Thoracic aorta (tissue), 2 donors: ENCODE measurements at regions not wholly inside any gene's neighbourhood (a gene's known extent, or its start where the extent isn't known, plus 50 kb on each side); places are given as distances from the start of the nearest gene placed in this dataset.

Source experiments
- ATAC-seq: fragments of 150-250 bp; one replicate; pipeline ENCODE4 v1.8.0; 2017; ENCODE audit warnings: low read depth; ENCODE audit not compliant: insufficient number of reproducible peaks, low FRiP score
- DNase-seq: peaks from one replicate; pipeline ENCODE4 v3.0.0-alpha.2; 2020; ENCODE audit warnings: low spot score
- H3K27ac ChIP-seq, 2 donors: fragments of 200-600 bp; sonication (generic); 1 replicate in 1 of 2; 2 replicates in 1 of 2; pipeline ENCODE4 v1.5.1; 2016; ENCODE audit warnings: mild to moderate bottlenecking in 2 of 2, moderate library complexity in 2 of 2
- H3K27me3 ChIP-seq: fragments of 200-600 bp; sonication (generic); replicated peaks from 2 replicates; pipeline ENCODE4 v1.6.0; 2016; ENCODE audit warnings: mild to moderate bottlenecking; ENCODE audit not compliant: insufficient read depth
- H3K36me3 ChIP-seq: fragments of 200-600 bp; sonication (generic); one replicate; pipeline ENCODE4 v1.5.1; 2016
- H3K4me1 ChIP-seq, 2 donors: fragments of 200-600 bp; sonication (generic); 1 replicate in 1 of 2; 2 replicates in 1 of 2; pipeline versions ENCODE4 v1.5.1 to v1.6.0; 2016; ENCODE audit warnings: low read depth in 2 of 2, mild to moderate bottlenecking in 1 of 2; ENCODE audit not compliant: control insufficient read depth in 1 of 2
- H3K4me3 ChIP-seq: fragments of 200-600 bp; sonication (generic); 2 replicates; pipeline ENCODE4 v1.5.1; 2016; ENCODE audit warnings: mild to moderate bottlenecking
- H3K9me3 ChIP-seq: fragments of 200-600 bp; sonication (generic); 2 replicates; pipeline ENCODE4 v1.5.1; 2016
- TF ChIP-seq, protein P1 (sequence below): fragments of 200-600 bp; sonication (generic); IDR thresholded peaks from one replicate; pipeline ENCODE4 v1.5.1; 2019; ENCODE audit warnings: antibody characterized with exemption

DNA sequence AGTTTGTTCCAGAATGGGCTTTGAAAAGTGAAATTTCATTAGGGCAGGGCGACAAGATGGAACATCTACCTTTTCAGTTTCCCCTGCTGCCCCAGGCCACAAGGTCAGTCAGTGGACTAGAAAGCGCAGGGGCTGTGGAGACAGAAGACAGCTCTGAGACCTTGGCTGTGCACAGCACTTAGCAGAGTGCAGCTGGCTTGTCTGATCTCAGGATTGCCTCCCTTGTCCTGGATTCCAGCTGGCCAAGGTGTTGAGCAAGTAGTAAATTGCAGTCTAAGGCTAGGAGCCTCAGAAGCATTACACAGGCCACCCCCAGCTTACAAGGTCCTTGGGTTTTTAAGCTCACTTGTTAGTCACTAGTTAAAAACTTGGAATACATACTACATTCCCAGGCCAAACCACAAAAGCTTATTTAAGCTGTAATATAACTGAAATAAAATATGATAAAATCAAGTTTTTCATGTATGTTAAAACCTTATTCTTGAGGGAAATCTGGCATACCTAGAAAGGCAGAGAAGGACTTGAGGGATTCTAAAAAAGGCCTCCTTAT is 67.3 kb upstream of the NPY start:
- ATAC-seq (no peak), DNase-seq (no peak)
- H3K9me3 ChIP-seq: no peaks in the 10 kb centered on the region
- H3K4me1 ChIP-seq: no peaks in the 10 kb centered on the region
- TF ChIP-seq, protein P1, sequence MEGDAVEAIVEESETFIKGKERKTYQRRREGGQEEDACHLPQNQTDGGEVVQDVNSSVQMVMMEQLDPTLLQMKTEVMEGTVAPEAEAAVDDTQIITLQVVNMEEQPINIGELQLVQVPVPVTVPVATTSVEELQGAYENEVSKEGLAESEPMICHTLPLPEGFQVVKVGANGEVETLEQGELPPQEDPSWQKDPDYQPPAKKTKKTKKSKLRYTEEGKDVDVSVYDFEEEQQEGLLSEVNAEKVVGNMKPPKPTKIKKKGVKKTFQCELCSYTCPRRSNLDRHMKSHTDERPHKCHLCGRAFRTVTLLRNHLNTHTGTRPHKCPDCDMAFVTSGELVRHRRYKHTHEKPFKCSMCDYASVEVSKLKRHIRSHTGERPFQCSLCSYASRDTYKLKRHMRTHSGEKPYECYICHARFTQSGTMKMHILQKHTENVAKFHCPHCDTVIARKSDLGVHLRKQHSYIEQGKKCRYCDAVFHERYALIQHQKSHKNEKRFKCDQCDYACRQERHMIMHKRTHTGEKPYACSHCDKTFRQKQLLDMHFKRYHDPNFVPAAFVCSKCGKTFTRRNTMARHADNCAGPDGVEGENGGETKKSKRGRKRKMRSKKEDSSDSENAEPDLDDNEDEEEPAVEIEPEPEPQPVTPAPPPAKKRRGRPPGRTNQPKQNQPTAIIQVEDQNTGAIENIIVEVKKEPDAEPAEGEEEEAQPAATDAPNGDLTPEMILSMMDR: no peak
- no peaks in the 10 kb centered on the region for H3K27me3 ChIP-seq
- no peak overlapping the region for H3K4me3 ChIP-seq
- no peak overlapping the region for H3K27ac ChIP-seq
- no peaks in the 10 kb centered on the region for H3K36me3 ChIP-seq

DNA sequence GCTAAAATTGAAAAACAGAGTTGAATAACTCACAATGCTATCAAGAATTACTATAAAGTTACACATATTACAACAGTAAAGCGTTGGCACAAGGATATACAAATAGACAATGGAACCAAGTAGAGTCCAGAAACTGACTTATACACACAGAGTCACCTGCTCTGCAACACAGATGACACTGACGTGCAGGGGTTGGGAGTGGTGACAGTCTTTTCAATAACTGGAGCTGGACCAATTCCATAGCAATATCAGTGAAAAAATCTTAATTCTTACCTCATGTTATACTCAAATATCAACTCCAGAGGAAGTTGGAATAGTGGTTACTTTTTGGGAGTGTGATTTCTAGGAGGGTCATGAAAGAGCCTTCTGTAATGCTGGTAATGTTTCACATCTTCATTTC is 62.5 kb upstream of the NPY start:
- no peaks in the 10 kb centered on the region for H3K27me3 ChIP-seq
- no peak overlapping the region for H3K27ac ChIP-seq
- H3K4me3 ChIP-seq: no peak overlapping the region
- DNase-seq: no peak
- no peaks in the 10 kb centered on the region for H3K9me3 ChIP-seq
- no peaks in the 10 kb centered on the region for H3K36me3 ChIP-seq
- H3K4me1 ChIP-seq: no peaks in the 10 kb centered on the region
- TF ChIP-seq, protein P1: no peak
- ATAC-seq: no peak

DNA sequence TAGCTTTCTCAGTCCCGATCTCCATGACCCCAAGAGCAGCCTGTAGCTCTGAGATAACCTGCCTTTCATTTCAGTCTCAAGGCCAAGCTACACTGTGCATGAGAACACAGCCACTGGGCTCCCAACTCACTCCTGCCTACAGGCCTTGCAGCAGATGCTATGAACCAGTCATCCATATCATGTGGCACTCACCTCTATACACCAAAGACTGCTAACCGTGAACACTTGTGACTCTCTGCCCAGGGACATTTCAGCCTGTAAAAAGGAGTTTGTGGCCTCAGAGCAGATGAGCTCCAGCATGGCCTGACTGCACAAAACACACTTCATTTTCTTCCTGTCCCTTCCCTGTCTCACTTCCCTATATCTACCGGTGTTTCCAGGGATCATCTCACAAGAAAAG is 56.9 kb upstream of the NPY start:
- TF ChIP-seq, protein P1: no peak
- Histone ChIP-seq H3K9me3 (no peaks in the 10 kb centered on the region), H3K27ac (no peak overlapping the region), H3K4me1 (no peaks in the 10 kb centered on the region), H3K4me3 (no peak overlapping the region), H3K36me3 (no peaks in the 10 kb centered on the region), H3K27me3 (no peaks in the 10 kb centered on the region)
- DNase-seq (no peak), ATAC-seq (no peak)

DNA sequence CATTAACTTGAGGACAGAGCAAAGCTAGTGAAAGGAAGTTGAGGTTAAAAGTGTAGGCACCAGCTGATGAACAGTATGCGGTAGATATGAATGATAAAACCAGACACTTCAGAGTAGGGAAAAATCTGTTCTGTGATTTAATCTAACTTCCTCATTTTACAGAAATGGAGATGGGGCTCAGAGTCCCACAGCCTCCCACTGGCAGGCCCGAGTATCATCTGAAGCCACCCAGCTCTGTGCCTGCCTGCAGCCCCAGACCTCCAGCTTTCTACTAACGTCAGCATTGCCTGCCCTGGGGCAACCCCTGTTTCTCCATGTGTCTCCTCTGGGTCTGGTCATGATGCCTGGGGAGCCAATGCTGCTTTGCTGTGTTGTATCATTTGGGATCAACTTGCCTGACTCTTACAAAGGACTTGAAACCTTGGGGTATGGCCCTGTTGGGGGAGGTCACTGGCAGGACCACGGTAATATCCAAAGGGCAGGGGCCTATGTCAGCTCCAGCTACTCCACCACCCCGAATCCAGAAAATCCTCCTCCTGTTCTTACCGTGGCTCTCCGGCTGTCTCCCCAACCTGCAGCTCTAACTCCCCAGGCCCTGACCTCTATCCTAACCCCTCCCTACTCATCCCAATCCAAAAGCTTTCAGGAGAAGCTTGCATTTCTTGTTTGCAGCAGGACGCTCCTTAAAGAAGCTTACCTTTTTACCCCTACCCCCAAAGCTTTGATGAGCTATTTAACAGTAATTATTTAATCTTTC is 56.2 kb upstream of the NPY start:
- H3K27me3 ChIP-seq: no peaks in the 10 kb centered on the region
- TF ChIP-seq, protein P1: no peak
- no peak overlapping the region for H3K27ac ChIP-seq
- DNase-seq (no peak), ATAC-seq (no peak)
- no peak overlapping the region for H3K4me3 ChIP-seq
- H3K9me3 ChIP-seq: no peaks in the 10 kb centered on the region
- no peaks in the 10 kb centered on the region for H3K4me1 ChIP-seq
- no peaks in the 10 kb centered on the region for H3K36me3 ChIP-seq

DNA sequence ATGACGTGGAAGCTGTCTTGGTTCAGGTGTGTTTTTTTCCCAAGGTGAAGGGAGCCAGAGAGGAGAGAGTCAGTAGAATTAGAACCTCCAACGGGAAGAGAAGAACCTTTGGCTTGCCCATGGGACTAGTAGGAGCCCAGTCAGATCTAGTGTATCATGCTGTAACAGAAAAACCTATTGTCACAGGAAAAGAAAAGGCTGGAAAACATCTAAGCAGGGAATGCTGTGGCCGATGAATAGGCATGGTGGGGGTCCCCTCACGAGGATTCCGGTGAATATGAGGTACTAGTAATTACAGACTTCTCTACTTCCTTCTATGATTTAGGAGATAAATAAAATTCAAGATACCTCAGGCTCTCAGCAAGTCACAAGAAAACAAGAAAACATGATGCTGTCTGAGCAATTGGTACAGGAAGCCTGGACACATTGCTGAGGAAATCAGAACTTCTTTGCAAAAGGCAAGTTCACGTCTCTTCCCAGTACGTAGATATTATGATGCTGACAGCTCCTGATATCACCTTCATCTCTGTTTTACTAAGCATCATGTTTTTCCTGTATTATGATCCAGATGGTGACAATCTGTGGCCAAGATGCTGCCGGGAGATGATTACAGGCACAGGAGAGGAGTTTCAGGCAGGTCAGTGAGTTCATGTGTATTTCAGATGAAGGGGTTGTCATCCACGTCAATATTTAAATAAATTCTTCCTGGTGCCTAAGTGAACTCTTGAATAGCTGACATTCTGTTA is 54.3 kb upstream of the NPY start:
- Histone ChIP-seq H3K4me1 (no peaks in the 10 kb centered on the region), H3K4me3 (no peak overlapping the region), H3K27me3 (no peaks in the 10 kb centered on the region), H3K9me3 (no peaks in the 10 kb centered on the region), H3K36me3 (no peaks in the 10 kb centered on the region), H3K27ac (no peak overlapping the region)
- DNase-seq: no peak
- TF ChIP-seq, protein P1: no peak
- ATAC-seq: no peak
